WTC11 (cell line): ENCODE measurements at regions not wholly inside any gene's neighbourhood (a gene's known extent, or its start where the extent isn't known, plus 50 kb on each side); places are given as distances from the start of the nearest gene placed in this dataset.

Experiments
- ELF4 ChIP-seq: sonication (generic); formaldehyde crosslinking; IDR thresholded peaks from 2 replicates; pipeline ENCODE4 v1.8.1; 2022; ENCODE audit warnings: low read depth, mild to moderate bottlenecking, moderate library complexity, missing genetic modification reagents
- TF ChIP-seq, protein P1 (sequence below): fragments of 200-600 bp; IDR thresholded peaks from 2 replicates; pipeline ENCODE4 v1.8.0; 2022; ENCODE audit warnings: antibody characterized with exemption

DNA sequence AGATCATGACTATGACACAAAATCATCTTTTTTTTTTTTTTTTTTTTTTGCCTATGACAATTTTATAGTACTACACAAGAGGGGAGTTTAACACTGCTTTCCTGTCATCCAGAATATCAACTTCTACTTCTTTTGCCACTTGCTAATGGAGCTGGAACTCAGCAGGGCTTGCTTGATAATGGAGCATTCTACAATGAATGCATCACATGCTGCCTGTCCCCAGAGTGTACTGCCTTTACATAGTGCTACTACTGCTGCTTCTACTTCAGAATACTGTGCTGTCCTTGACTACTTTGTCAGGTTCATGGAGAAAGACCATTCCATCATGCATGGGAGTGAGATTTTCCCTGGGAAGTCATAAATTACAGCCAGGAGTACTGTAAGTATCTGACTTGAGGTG is 338.6 kb upstream of the SEMA3A start:
- TF ChIP-seq, protein P1, sequence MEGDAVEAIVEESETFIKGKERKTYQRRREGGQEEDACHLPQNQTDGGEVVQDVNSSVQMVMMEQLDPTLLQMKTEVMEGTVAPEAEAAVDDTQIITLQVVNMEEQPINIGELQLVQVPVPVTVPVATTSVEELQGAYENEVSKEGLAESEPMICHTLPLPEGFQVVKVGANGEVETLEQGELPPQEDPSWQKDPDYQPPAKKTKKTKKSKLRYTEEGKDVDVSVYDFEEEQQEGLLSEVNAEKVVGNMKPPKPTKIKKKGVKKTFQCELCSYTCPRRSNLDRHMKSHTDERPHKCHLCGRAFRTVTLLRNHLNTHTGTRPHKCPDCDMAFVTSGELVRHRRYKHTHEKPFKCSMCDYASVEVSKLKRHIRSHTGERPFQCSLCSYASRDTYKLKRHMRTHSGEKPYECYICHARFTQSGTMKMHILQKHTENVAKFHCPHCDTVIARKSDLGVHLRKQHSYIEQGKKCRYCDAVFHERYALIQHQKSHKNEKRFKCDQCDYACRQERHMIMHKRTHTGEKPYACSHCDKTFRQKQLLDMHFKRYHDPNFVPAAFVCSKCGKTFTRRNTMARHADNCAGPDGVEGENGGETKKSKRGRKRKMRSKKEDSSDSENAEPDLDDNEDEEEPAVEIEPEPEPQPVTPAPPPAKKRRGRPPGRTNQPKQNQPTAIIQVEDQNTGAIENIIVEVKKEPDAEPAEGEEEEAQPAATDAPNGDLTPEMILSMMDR: no peak
- TF ChIP-seq ELF4 (CRISPR knock-in tag): no peak
